WERI-Rb-1 (cell line): ENCODE measurements at regions not wholly inside any gene's neighbourhood (a gene's known extent, or its start where the extent isn't known, plus 50 kb on each side); places are given as distances from the start of the nearest gene placed in this dataset.
"Not testable (repeated sequence)": the region's sequence is repeated elsewhere in the genome, so short reads cannot be mapped to it uniquely, and the experiment has no call there.

Experiments
- DNase-seq: peaks from one replicate; pipeline ENCODE4 v3.0.0-alpha.2; 2020
- H3K27ac ChIP-seq: fragments of 250-450 bp; sonication (Bioruptor Pico); 2 replicates; pipeline ENCODE4 v1.5.1; 2020; ENCODE audit warnings: mild to moderate bottlenecking, moderate library complexity
- H3K27me3 ChIP-seq: fragments of 250-450 bp; sonication (Bioruptor Pico); 2 replicates; pipeline ENCODE4 v1.5.1; 2021; ENCODE audit warnings: mild to moderate bottlenecking, low read depth, moderate library complexity; ENCODE audit not compliant: insufficient read depth, severe bottlenecking
- H3K36me3 ChIP-seq: fragments of 250-450 bp; sonication (Bioruptor Pico); 2 replicates; pipeline ENCODE4 v1.5.1; 2020; ENCODE audit warnings: mild to moderate bottlenecking, moderate library complexity
- H3K4me3 ChIP-seq: 2 replicates; pipeline ENCODE4 v1.5.1; 2011; ENCODE audit warnings: low read depth, mild to moderate bottlenecking, control low read depth, low read length
- H3K9me3 ChIP-seq: fragments of 250-450 bp; sonication (Bioruptor Pico); 2 replicates; pipeline ENCODE4 v1.5.1; 2021; ENCODE audit warnings: mild to moderate bottlenecking, moderate library complexity; ENCODE audit not compliant: severe bottlenecking
- TF ChIP-seq, protein P1 (sequence below): IDR thresholded peaks from 2 replicates; pipeline ENCODE4 v1.5.1; 2011; ENCODE audit warnings: low read depth, mild to moderate bottlenecking, control low read depth, inconsistent platforms, low read length

- H3K9me3 ChIP-seq, H3K4me3 ChIP-seq, H3K27ac ChIP-seq, H3K36me3 ChIP-seq, H3K27me3 ChIP-seq, DNase-seq: not testable (repeated sequence)
These were observed 5303.4 kb upstream of the TPTE start for GRCh38 chr21:5217933-5218332.

- not testable (repeated sequence) for DNase-seq, H3K4me3 ChIP-seq, H3K9me3 ChIP-seq, H3K36me3 ChIP-seq, H3K27ac ChIP-seq
- peaks cover 16% of the 10 kb centered on the region for H3K27me3 ChIP-seq
These were observed 5301.4 kb upstream of the TPTE start for GRCh38 chr21:5219988-5220387.

DNA sequence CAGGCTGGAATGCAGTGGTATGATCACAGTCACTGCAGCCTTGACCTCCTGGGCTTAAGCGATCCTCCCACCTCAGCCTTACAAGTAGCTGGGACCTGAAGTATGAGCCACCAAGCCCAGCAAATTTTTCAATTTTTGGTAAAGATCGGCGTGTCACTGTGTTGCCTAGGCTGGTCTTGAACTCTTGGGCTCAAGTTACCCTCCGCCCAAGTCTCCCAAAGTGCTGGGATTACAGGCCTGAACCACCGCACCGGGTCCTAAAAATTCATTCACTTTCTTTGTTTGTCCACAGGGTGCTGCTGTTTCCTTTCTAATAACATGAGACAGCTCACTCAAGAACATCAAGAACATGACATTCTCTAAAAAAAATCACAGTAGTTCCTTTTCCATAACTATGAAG is 5300.9 kb upstream of the TPTE start:
- H3K27ac ChIP-seq, H3K36me3 ChIP-seq, H3K9me3 ChIP-seq, H3K4me3 ChIP-seq: not testable (repeated sequence)
- peaks cover 16% of the 10 kb centered on the region for H3K27me3 ChIP-seq
- DNase-seq: peak; percentile 45
- TF ChIP-seq, protein P1, sequence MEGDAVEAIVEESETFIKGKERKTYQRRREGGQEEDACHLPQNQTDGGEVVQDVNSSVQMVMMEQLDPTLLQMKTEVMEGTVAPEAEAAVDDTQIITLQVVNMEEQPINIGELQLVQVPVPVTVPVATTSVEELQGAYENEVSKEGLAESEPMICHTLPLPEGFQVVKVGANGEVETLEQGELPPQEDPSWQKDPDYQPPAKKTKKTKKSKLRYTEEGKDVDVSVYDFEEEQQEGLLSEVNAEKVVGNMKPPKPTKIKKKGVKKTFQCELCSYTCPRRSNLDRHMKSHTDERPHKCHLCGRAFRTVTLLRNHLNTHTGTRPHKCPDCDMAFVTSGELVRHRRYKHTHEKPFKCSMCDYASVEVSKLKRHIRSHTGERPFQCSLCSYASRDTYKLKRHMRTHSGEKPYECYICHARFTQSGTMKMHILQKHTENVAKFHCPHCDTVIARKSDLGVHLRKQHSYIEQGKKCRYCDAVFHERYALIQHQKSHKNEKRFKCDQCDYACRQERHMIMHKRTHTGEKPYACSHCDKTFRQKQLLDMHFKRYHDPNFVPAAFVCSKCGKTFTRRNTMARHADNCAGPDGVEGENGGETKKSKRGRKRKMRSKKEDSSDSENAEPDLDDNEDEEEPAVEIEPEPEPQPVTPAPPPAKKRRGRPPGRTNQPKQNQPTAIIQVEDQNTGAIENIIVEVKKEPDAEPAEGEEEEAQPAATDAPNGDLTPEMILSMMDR: peak; percentile 36; the same call in 1 of the 2 replicates

GRCh38 chr21:5221458-5222050 is 5299.8 kb upstream of the TPTE start:
- peaks cover 20% of the 10 kb centered on the region for H3K27me3 ChIP-seq
- not testable (repeated sequence) for H3K9me3 ChIP-seq, H3K4me3 ChIP-seq, H3K36me3 ChIP-seq, DNase-seq, H3K27ac ChIP-seq

DNA sequence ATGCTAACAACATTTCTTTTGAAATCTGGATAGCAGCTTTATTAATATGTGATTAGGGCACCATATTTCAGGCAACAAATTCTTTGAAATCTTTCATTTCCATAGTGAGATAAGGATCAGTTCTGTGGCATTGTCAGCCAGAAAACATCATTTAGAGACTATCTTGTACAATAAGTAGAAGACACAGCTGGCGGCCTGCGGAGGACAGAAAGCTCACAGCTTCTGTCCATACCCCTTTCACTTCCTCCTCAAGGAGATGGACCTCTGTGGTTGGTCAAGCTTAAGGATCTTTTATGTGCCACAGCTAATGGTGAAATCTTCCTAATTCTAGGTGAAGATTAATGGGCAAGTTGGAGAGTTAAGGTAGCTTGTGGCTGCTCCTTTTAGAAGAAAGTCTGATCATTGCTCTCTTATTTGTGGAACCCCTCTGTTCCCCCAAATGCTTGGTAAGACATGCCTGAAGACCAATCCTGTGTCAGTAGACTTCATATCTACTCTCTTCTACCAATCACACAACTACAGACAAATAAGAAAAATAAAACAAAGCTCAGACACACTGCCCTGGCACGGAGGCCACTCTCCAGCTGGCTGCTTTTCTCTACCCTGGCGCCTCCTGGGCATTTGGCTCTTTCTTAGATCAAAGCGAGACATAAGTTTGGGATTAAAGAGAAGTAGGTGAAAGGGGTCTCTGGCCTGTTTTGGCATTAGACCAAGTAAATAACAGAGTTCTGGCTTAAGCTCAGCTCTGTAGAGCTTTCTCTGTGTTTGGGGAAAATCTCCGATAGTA is 5298.2 kb upstream of the TPTE start:
- H3K4me3 ChIP-seq, DNase-seq, H3K36me3 ChIP-seq, H3K9me3 ChIP-seq, H3K27ac ChIP-seq: not testable (repeated sequence)
- H3K27me3 ChIP-seq: peaks cover 20% of the 10 kb centered on the region

GRCh38 chr21:5224156-5224555 is 5297.2 kb upstream of the TPTE start:
- not testable (repeated sequence) for H3K4me3 ChIP-seq, H3K27ac ChIP-seq, H3K36me3 ChIP-seq, DNase-seq, H3K9me3 ChIP-seq
- peaks cover 20% of the 10 kb centered on the region for H3K27me3 ChIP-seq

GRCh38 chr21:5227252-5227651 is 5294.1 kb upstream of the TPTE start:
- H3K4me3 ChIP-seq, H3K27ac ChIP-seq, H3K36me3 ChIP-seq, DNase-seq, H3K9me3 ChIP-seq: not testable (repeated sequence)
- peaks cover 13% of the 10 kb centered on the region for H3K27me3 ChIP-seq

- not testable (repeated sequence) for H3K27ac ChIP-seq, H3K9me3 ChIP-seq, H3K4me3 ChIP-seq, DNase-seq, H3K27me3 ChIP-seq, H3K36me3 ChIP-seq
These were observed 5290.8 kb upstream of the TPTE start for GRCh38 chr21:5230561-5230960.

GRCh38 chr21:5231261-5231660 is 5290.1 kb upstream of the TPTE start:
- H3K27ac ChIP-seq, H3K36me3 ChIP-seq, H3K9me3 ChIP-seq, H3K27me3 ChIP-seq, H3K4me3 ChIP-seq: not testable (repeated sequence)
- DNase-seq: peak; percentile 22

DNA sequence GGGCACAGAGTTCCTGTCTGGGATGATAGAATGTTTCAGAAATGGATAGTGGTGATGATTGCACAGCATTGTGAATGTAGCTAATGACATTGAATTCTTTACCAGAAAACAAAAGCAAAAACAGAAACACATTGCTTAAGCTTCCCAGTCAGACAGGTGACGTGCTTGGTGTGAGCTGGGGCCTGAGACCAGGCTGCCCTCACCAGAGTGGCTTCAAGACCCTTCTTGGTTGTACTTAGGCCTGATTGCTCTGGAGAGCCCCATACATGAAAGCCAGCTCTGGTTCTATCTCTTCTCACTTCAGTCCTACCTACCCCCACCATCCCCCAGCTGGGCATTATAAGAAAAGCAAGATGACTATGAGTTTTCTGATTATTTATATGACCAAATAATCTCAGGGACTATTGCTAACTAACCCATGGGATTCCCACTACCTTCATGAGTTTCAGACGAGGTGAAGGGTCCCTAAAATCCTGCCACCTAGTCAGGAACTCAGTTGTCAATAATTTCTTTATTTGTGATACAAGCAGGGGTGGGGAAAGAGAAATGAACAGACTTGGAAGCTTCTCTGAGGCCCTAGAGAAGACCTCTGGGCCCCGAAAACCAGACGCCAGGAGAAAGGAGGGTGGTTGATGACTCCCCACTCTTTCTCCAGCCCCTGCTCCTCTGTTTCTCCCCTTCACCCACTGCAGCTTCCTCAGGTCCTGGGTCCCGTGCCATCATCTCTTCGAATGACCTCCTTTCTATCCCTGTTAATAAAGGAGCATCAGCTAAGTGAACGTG is 5289.0 kb upstream of the TPTE start:
- not testable (repeated sequence) for DNase-seq, H3K9me3 ChIP-seq, H3K27me3 ChIP-seq, H3K36me3 ChIP-seq, H3K4me3 ChIP-seq, H3K27ac ChIP-seq

GRCh38 chr21:5235761-5236160 is 5285.6 kb upstream of the TPTE start:
- not testable (repeated sequence) for DNase-seq, H3K4me3 ChIP-seq, H3K27me3 ChIP-seq, H3K9me3 ChIP-seq, H3K27ac ChIP-seq, H3K36me3 ChIP-seq

DNA sequence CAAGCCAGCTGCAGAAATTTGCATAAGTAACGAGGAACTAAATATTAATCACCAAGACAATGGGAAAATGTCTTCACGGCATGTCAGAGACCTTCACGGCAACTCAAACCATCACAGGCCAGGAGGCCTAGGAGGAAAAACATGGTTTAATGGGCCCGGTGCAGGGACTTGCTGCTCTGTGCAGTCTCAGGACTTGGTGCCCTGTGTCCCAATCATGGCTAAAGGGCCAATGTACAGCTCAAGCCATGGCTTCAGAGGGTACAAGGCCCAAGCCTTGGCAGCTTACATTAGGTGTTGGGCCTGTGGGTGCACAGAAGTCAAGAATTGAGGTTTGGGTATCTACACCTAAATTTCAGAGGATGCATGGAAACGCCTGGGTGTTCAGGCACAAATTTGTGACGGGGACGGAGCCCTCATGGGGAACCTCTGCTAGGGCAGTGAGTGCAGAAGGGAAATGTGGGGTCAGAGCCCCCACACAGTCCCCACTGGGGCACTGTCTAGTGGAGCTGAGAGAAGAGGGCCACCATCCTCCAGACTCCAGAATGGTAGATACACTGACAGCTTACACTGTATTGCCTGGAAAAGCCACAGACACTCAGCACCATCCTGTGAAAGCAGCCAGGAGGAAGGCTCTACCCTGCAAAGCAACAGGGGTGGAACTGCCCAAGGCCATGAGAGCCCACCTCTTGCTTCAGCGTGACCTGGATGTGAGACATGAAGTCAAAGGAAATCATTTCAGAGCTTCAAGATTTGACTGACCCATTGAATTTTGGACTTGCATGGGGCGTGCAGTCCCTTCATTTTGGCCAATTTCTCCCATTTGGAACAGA is 5284.3 kb upstream of the TPTE start:
- not testable (repeated sequence) for H3K36me3 ChIP-seq, H3K9me3 ChIP-seq, H3K27me3 ChIP-seq, H3K27ac ChIP-seq, H3K4me3 ChIP-seq, DNase-seq

- not testable (repeated sequence) for H3K27ac ChIP-seq, H3K4me3 ChIP-seq, H3K36me3 ChIP-seq, DNase-seq, H3K9me3 ChIP-seq
- peaks cover 22% of the 10 kb centered on the region for H3K27me3 ChIP-seq
These were observed 5280.9 kb upstream of the TPTE start for GRCh38 chr21:5240521-5240920.
